ENCODE measurements at regions not wholly inside any gene's neighbourhood (a gene's known extent, or its start where the extent isn't known, plus 50 kb on each side); places are given as distances from the start of the nearest gene placed in this dataset.

DNA sequence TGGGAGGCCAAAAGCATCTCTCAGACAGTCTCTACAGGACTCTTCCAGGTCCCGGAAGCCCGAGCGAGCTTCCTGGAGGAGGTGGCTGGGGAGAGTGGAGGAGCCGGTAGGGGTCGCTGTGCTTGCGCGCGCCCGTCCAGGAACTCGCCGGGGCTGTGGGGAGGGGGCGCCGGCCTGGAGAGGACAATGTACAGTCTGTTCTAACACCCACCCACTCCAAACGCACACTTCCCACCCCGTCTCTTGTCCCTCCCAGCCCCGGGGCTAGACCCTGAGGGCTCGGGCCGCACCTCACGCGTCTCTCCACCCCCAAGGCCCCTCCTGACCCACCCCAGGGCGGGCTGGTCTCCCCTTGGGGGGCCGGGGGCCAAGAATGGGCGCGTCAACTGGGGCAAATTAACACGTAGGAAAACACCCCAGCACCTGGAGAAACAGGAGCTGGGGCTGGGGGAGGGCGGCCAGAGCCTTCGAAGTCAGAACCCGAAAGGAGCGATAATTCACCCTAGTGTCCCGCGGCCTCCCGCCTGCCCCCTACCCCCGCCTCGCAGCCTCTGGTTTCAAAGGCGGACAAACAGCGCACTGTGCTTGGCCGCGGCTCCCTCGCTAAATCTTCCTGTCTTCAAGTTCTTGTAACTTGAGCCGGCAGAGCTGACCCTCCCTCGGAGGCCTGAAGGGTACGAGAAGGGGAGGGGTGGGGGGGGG, 103.2 kb upstream of the FOXP4 start:
- Histone ChIP-seq H3K4me1 (ENCODE audit: control insufficient read depth, insufficient read depth, low read length) (peaks cover 2% of the 10 kb centered on the region), H3K27me3 (ENCODE audit: control insufficient read depth, insufficient read depth) (no peaks in the 10 kb centered on the region), H3K4me3 (ENCODE audit: low read length) (peak overlapping the region; percentile 11), H3K9me3 (ENCODE audit: control insufficient read depth, low read length) (no peaks in the 10 kb centered on the region), H3K27ac (ENCODE audit: low read length) (no peak overlapping the region)
- intact Hi-C loops (cut with DNase I), result no loop called here
- DNase-seq, result peak; percentile 57 to 89 (median 87)
- ATAC-seq, result peak; percentile 62 to 79
- 7% methylated on average over 42 of the region's 42 CpGs for WGBS

DNA sequence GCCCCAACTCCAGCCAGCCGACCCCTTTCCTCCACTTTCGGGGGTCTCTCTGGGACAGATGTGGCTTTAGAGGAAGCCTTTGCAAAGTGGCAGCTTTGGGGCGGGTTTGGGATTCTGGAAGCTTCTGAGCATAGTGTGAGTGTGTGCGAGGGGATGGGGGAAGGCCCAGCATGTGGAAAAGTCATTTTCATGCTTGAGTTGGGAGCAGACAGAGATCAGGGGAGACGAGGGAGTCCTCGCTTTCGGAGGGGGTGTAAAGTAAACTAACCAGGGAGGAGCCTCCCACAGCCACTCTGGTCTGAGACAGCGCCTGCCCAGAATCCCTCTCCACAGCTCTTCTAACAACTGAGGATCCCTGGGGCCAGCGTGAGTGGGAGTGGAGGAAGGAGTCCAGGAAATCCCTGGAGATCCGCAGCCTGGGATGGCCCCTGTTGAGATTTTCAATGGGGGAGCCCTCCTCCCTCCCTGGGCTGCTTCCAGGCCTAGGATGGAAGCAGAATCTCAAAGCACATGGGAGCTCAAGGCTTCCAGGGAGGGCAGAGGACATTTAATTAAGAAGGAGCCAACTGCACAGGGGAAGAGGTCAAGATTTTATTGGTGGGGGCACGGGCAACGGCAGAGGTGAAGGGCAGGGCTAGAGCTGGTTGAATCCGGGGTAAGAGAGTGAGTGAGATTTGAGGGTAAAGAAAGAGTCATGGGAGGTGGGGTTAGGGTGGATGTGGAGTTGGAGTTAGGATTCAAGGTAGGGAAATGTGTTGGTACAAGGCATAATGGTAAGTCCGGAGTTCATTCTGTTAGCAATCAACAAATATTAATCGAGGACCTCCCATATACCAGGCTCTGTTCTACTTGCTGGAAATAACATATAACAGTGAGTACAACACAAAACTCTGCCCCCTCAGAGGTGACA, 102.3 kb upstream of the FOXP4 start:
- ATAC-seq (peak; percentile 54 to 73), DNase-seq (peak; percentile 52 to 83 (median 78))
- Histone ChIP-seq H3K27me3 (ENCODE audit: control insufficient read depth, insufficient read depth) (no peaks in the 10 kb centered on the region), H3K27ac (ENCODE audit: low read length) (peak overlapping the region; percentile 26), H3K4me1 (ENCODE audit: control insufficient read depth, insufficient read depth, low read length) (peaks cover 2% of the 10 kb centered on the region), H3K9me3 (ENCODE audit: control insufficient read depth, low read length) (no peaks in the 10 kb centered on the region), H3K4me3 (ENCODE audit: low read length) (no peak overlapping the region)
- intact Hi-C loops (cut with DNase I), result no loop called here
- WGBS, result 39% methylated on average over 15 of the region's 15 CpGs

DNA sequence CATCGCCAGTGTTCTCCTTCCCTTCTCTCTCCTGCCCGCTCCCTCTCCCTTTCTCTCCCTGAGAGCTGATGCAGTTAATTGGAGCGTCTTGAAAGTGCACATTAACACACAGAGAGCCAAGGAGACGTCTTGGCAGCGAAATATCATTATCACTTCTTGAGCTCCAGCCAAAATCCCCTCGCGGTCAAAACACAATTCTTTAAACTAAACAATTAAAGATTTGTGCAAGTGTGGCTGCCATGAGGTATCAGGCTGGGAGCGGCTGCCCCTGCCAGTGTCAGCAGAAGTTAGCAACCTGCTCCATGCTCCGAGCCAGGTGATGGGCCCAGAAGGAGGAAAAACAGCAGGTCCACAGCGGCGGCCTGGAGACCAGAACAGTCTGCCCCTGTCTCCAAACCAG, 100.9 kb upstream of the FOXP4 start:
- Histone ChIP-seq H3K4me1 (ENCODE audit: control insufficient read depth, insufficient read depth, low read length) (peaks cover 5% of the 10 kb centered on the region), H3K27me3 (ENCODE audit: control insufficient read depth, insufficient read depth) (no peaks in the 10 kb centered on the region), H3K9me3 (ENCODE audit: control insufficient read depth, low read length) (no peaks in the 10 kb centered on the region), H3K4me3 (ENCODE audit: low read length) (no peak overlapping the region), H3K27ac (ENCODE audit: low read length) (no peak overlapping the region)
- 51% methylated on average over 11 of the region's 11 CpGs for WGBS
- DNase-seq (no peak), ATAC-seq (no peak)
- intact Hi-C loops (cut with DNase I), result no loop called here

DNA sequence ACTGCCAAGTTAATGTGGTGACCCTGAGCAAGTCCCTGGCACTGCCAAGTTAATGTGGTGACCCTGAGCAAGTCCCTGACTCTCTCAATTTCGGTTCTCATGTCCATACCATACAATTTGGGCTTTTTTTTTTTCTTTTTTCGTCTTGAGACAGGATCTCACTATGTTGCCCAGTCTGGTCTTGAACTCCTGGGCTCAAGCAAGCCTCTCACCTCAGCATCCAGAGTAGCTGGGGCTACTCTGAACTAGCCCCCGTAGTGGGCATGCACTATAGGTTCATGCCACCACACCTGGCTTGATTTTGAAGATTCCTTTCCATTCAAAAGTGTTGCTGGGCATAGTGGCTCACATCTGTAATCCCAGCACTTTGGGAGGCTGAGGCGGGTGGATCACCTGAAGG, 100.0 kb upstream of the FOXP4 start:
- Histone ChIP-seq H3K4me3 (ENCODE audit: low read length) (no peak overlapping the region), H3K4me1 (ENCODE audit: control insufficient read depth, insufficient read depth, low read length) (peaks cover 7% of the 10 kb centered on the region), H3K27ac (ENCODE audit: low read length) (no peak overlapping the region), H3K27me3 (ENCODE audit: control insufficient read depth, insufficient read depth) (no peaks in the 10 kb centered on the region), H3K9me3 (ENCODE audit: control insufficient read depth, low read length) (no peaks in the 10 kb centered on the region)
- intact Hi-C loops (cut with DNase I), result no loop called here
- WGBS, result 93% methylated on average over 4 of the region's 4 CpGs
- DNase-seq, result no peak
- no peak for ATAC-seq

- 86% methylated on average over 8 of the region's 8 CpGs for WGBS
- ATAC-seq (no peak), DNase-seq (no peak)
- Histone ChIP-seq H3K9me3 (ENCODE audit: control insufficient read depth, low read length) (no peaks in the 10 kb centered on the region), H3K4me3 (ENCODE audit: low read length) (no peak overlapping the region), H3K27ac (ENCODE audit: low read length) (no peak overlapping the region), H3K4me1 (ENCODE audit: control insufficient read depth, insufficient read depth, low read length) (peaks cover 13% of the 10 kb centered on the region), H3K27me3 (ENCODE audit: control insufficient read depth, insufficient read depth) (no peaks in the 10 kb centered on the region)
- intact Hi-C loops (cut with DNase I), result no loop called here
These were observed 99.2 kb upstream of the FOXP4 start for GRCh38 chr6:41446907-41447545.

GRCh38 chr6:41448256-41448655, 97.9 kb upstream of the FOXP4 start:
- H3K4me3 ChIP-seq (ENCODE audit: low read length), result no peak overlapping the region
- ATAC-seq (no peak), DNase-seq (no peak)
- no peak overlapping the region for H3K27ac ChIP-seq (ENCODE audit: low read length)
- H3K9me3 ChIP-seq (ENCODE audit: control insufficient read depth, low read length), result no peaks in the 10 kb centered on the region
- intact Hi-C loops (cut with DNase I), result no loop called here
- H3K4me1 ChIP-seq (ENCODE audit: control insufficient read depth, insufficient read depth, low read length), result peaks cover 14% of the 10 kb centered on the region
- 98% methylated on average over 1 of the region's 1 CpG for WGBS
- no peaks in the 10 kb centered on the region for H3K27me3 ChIP-seq (ENCODE audit: control insufficient read depth, insufficient read depth)

DNA sequence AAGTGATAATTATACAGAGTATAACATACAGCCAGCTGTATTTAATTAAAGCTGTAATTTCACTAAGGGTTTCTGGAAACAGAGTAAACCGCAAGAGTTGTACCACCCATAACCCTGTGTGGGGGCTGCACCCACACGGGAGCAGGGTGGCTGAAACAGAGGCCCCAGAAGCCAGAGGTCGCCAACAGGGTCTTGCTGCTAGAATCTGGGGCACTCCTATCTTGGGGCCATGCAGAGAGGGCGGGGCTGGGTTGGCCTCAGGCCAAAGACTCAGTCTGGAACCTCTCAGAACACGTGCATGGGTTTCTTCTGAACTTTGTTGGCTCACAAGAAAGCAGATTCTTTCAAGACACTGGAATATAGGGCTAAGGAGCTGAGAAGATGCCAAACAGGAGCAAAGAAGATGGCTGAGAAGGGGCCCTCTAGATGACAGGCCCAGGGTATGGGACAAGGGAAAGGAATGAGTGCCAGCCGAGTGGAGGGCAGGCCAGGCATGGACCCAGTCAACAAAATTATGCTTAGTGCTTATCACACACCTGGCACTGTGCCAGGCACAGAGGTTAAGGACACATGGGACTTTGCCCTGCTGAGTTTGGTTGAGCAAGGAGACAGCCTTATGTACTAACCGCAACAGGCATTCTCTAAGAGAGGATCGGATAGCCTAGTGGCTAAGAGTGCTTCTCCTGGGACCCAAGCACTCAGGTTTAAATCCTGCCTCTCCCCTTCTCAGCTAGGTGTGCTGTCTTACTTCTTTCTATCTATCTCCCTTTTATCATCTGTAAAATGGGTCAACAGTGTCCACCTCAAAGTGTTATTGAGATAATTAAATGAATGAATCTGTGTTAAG, 96.6 kb upstream of the FOXP4 start:
- DNase-seq (peak; percentile 54 to 80 (median 73)), ATAC-seq (peak; percentile 30 to 43)
- Histone ChIP-seq H3K9me3 (ENCODE audit: control insufficient read depth, low read length) (no peaks in the 10 kb centered on the region), H3K4me1 (ENCODE audit: control insufficient read depth, insufficient read depth, low read length) (peaks cover 12% of the 10 kb centered on the region), H3K4me3 (ENCODE audit: low read length) (no peak overlapping the region), H3K27ac (ENCODE audit: low read length) (no peak overlapping the region), H3K27me3 (ENCODE audit: control insufficient read depth, insufficient read depth) (no peaks in the 10 kb centered on the region)
- intact Hi-C loops (cut with DNase I), result loop anchor here in 2 of 4 donors (10.0 kb wide), 2 partner anchors 75 to 235 kb away; no protein-coding TSS in a partner anchor
- 56% methylated on average over 8 of the region's 8 CpGs for WGBS

GRCh38 chr6:41450581-41450980, 95.6 kb upstream of the FOXP4 start:
- H3K4me3 ChIP-seq (ENCODE audit: low read length), result no peak overlapping the region
- 94% methylated on average over 13 of the region's 13 CpGs for WGBS
- peaks cover 12% of the 10 kb centered on the region for H3K4me1 ChIP-seq (ENCODE audit: control insufficient read depth, insufficient read depth, low read length)
- DNase-seq (peak in 1 of 3 donors; percentile 35), ATAC-seq (no peak)
- intact Hi-C loops (cut with DNase I), result loop anchor here in 2 of 4 donors (10.0 kb wide), 2 partner anchors 76 to 234 kb away; no protein-coding TSS in a partner anchor
- peak overlapping the region; percentile 97 for H3K27ac ChIP-seq (ENCODE audit: low read length)
- H3K27me3 ChIP-seq (ENCODE audit: control insufficient read depth, insufficient read depth), result no peaks in the 10 kb centered on the region
- H3K9me3 ChIP-seq (ENCODE audit: control insufficient read depth, low read length), result no peaks in the 10 kb centered on the region

DNA sequence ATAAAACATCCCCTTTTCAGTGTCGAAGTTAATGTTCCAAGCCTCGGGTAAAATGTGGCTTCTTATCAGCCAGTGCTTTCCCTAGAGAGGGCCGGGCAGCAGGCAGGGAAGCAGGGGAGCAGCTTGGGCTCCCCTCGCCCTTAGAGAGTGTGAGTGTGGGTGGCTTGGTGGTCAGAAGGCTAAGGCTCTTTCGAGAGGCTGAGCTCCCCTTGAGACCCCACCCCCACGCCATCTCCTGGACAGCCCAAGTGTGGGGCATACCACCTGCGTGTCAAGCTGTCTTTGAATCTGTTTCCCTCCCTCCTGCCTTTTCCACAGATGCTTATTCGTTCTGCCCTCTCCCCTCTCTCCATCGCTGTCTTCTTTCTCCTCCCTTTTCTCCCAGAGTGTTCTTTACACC, 95.1 kb upstream of the FOXP4 start:
- WGBS, result 36% methylated on average over 9 of the region's 9 CpGs
- Histone ChIP-seq H3K4me1 (ENCODE audit: control insufficient read depth, insufficient read depth, low read length) (peaks cover 12% of the 10 kb centered on the region), H3K27ac (ENCODE audit: low read length) (peak overlapping the region; percentile 97), H3K27me3 (ENCODE audit: control insufficient read depth, insufficient read depth) (no peaks in the 10 kb centered on the region), H3K4me3 (ENCODE audit: low read length) (no peak overlapping the region), H3K9me3 (ENCODE audit: control insufficient read depth, low read length) (no peaks in the 10 kb centered on the region)
- DNase-seq (peak in 2 of 3 donors; percentile 69 to 70), ATAC-seq (peak; percentile 49 to 60)
- intact Hi-C loops (cut with DNase I), result loop anchor here in 2 of 4 donors (10.0 kb wide), 2 partner anchors 76 to 234 kb away; no protein-coding TSS in a partner anchor

- Histone ChIP-seq H3K4me3 (ENCODE audit: low read length) (no peak overlapping the region), H3K27me3 (ENCODE audit: control insufficient read depth, insufficient read depth) (no peaks in the 10 kb centered on the region), H3K9me3 (ENCODE audit: control insufficient read depth, low read length) (no peaks in the 10 kb centered on the region), H3K27ac (ENCODE audit: low read length) (peak overlapping the region; percentile 97), H3K4me1 (ENCODE audit: control insufficient read depth, insufficient read depth, low read length) (peaks cover 12% of the 10 kb centered on the region)
- peak; percentile 70 to 75 for ATAC-seq
- WGBS, result 37% methylated on average over 22 of the region's 22 CpGs
- intact Hi-C loops (cut with DNase I), result loop anchor here in 2 of 4 donors (10.0 kb wide), 2 partner anchors 77 to 233 kb away; no protein-coding TSS in a partner anchor
- DNase-seq, result peak in 2 of 3 donors; percentile 75 to 78
These were observed 94.5 kb upstream of the FOXP4 start for GRCh38 chr6:41451515-41452163.
